Karpas-422 (cell line): ENCODE measurements at regions not wholly inside any gene's neighbourhood (a gene's known extent, or its start where the extent isn't known, plus 50 kb on each side); places are given as distances from the start of the nearest gene placed in this dataset.

Experiments
- DNase-seq: peaks from one replicate; pipeline ENCODE4 v3.0.0-alpha.2; 2015
- H2AFZ ChIP-seq: fragments of 200-600 bp; sonication (generic); 2 replicates; pipeline ENCODE4 v1.6.1; 2014; ENCODE audit warnings: antibody characterized with exemption, low read length, mixed read lengths
- H3K27ac ChIP-seq: fragments of 200-600 bp; sonication (generic); 2 replicates; pipeline ENCODE4 v1.5.1; 2014; ENCODE audit warnings: mild to moderate bottlenecking, low read length, moderate library complexity
- H3K27me3 ChIP-seq: fragments of 200-600 bp; sonication (generic); 2 replicates; pipeline ENCODE4 v1.6.1; 2014; ENCODE audit warnings: low read length, mixed read lengths
- H3K36me3 ChIP-seq: fragments of 200-600 bp; sonication (generic); 2 replicates; pipeline ENCODE4 v1.6.1; 2014; ENCODE audit warnings: low read length, mixed read lengths; ENCODE audit not compliant: insufficient read depth
- H3K4me1 ChIP-seq: fragments of 200-600 bp; sonication (generic); 2 replicates; pipeline ENCODE4 v1.6.1; 2014; ENCODE audit warnings: mild to moderate bottlenecking, low read length, mixed read lengths
- H3K4me2 ChIP-seq: fragments of 200-600 bp; sonication (generic); 2 replicates; pipeline ENCODE4 v1.6.1; 2014; ENCODE audit warnings: low read length, low read depth, mild to moderate bottlenecking; ENCODE audit not compliant: poor library complexity, severe bottlenecking
- H3K4me3 ChIP-seq: fragments of 200-600 bp; sonication (generic); 2 replicates; pipeline ENCODE4 v1.5.1; 2014; ENCODE audit warnings: mild to moderate bottlenecking, antibody characterized with exemption, low read length, mixed read lengths
- H3K79me2 ChIP-seq: fragments of 200-600 bp; sonication (generic); 2 replicates; pipeline ENCODE4 v1.6.1; 2014; ENCODE audit warnings: mild to moderate bottlenecking, low read length, mixed read lengths
- H3K9ac ChIP-seq: fragments of 200-600 bp; sonication (generic); 2 replicates; pipeline ENCODE4 v1.6.0; 2014; ENCODE audit warnings: low read length
- H3K9me2 ChIP-seq: fragments of 200-600 bp; sonication (generic), shearing (Covaris generic); replicated peaks from 2 replicates; pipeline ENCODE4 v1.6.0; 2014; ENCODE audit warnings: mild to moderate bottlenecking, low read length, moderate library complexity; ENCODE audit not compliant: insufficient read depth
- H3K9me3 ChIP-seq: fragments of 300-700, 200-600 bp; sonication (generic); 2 replicates; pipeline ENCODE4 v1.6.1; 2014; ENCODE audit warnings: low read length, mixed read lengths
- H4K20me1 ChIP-seq: fragments of 200-600 bp; sonication (generic); 2 replicates; pipeline ENCODE4 v1.6.1; 2014; ENCODE audit warnings: mild to moderate bottlenecking, antibody characterized with exemption, low read length, low read depth; ENCODE audit not compliant: insufficient read depth

DNA sequence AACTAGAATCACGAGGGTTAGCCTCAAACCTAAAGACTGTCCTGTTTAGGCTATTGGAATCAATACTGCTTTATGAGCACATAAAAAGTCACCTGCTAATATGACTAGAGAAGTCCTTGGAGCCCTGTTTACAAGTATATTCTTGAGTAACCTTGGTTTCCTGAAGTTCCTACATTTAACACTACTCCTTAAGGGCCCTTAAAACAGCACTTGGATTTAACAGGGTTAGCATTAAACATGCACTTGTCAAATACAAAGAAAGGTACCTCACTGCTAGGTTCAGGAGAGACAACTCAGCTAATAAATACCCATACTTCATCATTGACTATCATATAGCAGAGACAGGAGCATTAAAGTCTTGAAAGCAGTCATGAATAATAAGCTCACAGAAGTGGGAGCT lies 96.7 kb downstream of the SLC5A7 start:
- no peaks in the 10 kb centered on the region for H3K79me2 ChIP-seq
- H3K27ac ChIP-seq: no peak overlapping the region
- H3K4me3 ChIP-seq: no peak overlapping the region
- H3K36me3 ChIP-seq: no peaks in the 10 kb centered on the region
- H3K9ac ChIP-seq: no peak overlapping the region
- H3K27me3 ChIP-seq: no peaks in the 10 kb centered on the region
- no peaks in the 10 kb centered on the region for H4K20me1 ChIP-seq
- no peak overlapping the region for H3K4me2 ChIP-seq
- H3K9me2 ChIP-seq: no peaks in the 10 kb centered on the region
- H2AFZ ChIP-seq: no peak overlapping the region
- DNase-seq: no peak
- no peaks in the 10 kb centered on the region for H3K9me3 ChIP-seq
- H3K4me1 ChIP-seq: no peaks in the 10 kb centered on the region

DNA sequence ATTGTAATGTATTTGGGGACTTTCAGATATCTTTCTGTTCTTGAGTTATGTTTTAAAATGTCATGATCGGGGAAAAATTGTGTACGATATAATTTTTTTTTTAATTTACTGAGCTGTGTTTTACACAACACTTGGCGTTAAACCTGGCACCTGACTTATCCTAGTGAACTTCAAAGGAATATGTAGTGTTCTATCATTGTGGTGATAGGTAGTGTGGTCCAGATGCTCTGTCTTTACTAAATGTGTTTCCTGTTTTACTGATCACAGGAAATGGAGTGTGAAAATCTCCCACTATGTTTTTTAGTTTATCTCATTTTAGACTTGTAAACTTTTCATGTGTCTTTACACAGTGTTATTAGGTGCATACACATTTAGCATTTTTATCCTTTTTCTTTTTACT lies 98.0 kb downstream of the SLC5A7 start:
- H2AFZ ChIP-seq: no peak overlapping the region
- H3K9ac ChIP-seq: no peak overlapping the region
- no peaks in the 10 kb centered on the region for H4K20me1 ChIP-seq
- no peak for DNase-seq
- H3K27ac ChIP-seq: no peak overlapping the region
- H3K4me2 ChIP-seq: no peak overlapping the region
- no peaks in the 10 kb centered on the region for H3K9me2 ChIP-seq
- H3K4me1 ChIP-seq: no peaks in the 10 kb centered on the region
- H3K4me3 ChIP-seq: no peak overlapping the region
- H3K9me3 ChIP-seq: no peaks in the 10 kb centered on the region
- H3K36me3 ChIP-seq: no peaks in the 10 kb centered on the region
- H3K79me2 ChIP-seq: no peaks in the 10 kb centered on the region
- no peaks in the 10 kb centered on the region for H3K27me3 ChIP-seq

- Histone ChIP-seq H2AFZ (no peak overlapping the region), H4K20me1 (no peaks in the 10 kb centered on the region), H3K9ac (no peak overlapping the region), H3K9me2 (no peaks in the 10 kb centered on the region), H3K9me3 (no peaks in the 10 kb centered on the region), H3K27me3 (no peaks in the 10 kb centered on the region), H3K27ac (no peak overlapping the region), H3K4me1 (no peaks in the 10 kb centered on the region), H3K4me2 (no peak overlapping the region), H3K79me2 (no peaks in the 10 kb centered on the region), H3K36me3 (no peaks in the 10 kb centered on the region), H3K4me3 (no peak overlapping the region)
- DNase-seq: no peak
These were observed 106.6 kb downstream of the SLC5A7 start for GRCh38 chr2:108092886-108093285.

DNA sequence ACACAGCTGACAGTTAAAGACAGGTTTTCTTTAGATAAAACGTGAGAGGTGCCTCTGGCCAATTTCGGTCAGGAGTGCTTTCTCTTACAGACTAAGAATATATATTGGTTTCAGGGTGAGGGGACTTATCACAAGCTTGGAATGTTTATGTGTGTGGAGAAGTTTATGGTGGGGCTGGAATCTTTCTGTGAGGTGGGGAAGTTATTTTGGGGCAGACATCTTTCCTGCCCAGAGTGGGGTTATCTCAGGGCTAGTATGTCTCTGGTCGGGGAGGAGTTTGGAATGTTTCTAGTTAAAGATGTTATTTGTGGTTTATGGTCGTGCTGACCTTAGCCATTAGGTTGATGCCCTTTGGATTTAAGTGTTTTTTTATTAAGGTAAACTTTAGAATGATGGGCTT lies 115.2 kb downstream of the SLC5A7 start:
- H3K79me2 ChIP-seq: no peaks in the 10 kb centered on the region
- H3K9ac ChIP-seq: no peak overlapping the region
- H4K20me1 ChIP-seq: no peaks in the 10 kb centered on the region
- H3K27me3 ChIP-seq: no peaks in the 10 kb centered on the region
- H3K4me2 ChIP-seq: no peak overlapping the region
- no peak overlapping the region for H3K27ac ChIP-seq
- H3K4me1 ChIP-seq: no peaks in the 10 kb centered on the region
- no peak overlapping the region for H3K4me3 ChIP-seq
- H2AFZ ChIP-seq: no peak overlapping the region
- no peaks in the 10 kb centered on the region for H3K9me2 ChIP-seq
- H3K9me3 ChIP-seq: no peaks in the 10 kb centered on the region
- no peaks in the 10 kb centered on the region for H3K36me3 ChIP-seq
- no peak for DNase-seq

- Histone ChIP-seq H3K79me2 (no peaks in the 10 kb centered on the region), H3K9me3 (no peaks in the 10 kb centered on the region), H3K36me3 (no peaks in the 10 kb centered on the region), H3K27ac (no peak overlapping the region), H3K4me3 (no peak overlapping the region), H4K20me1 (no peaks in the 10 kb centered on the region), H3K4me2 (no peak overlapping the region), H3K9me2 (no peaks in the 10 kb centered on the region), H3K9ac (no peak overlapping the region), H2AFZ (no peak overlapping the region), H3K4me1 (no peaks in the 10 kb centered on the region), H3K27me3 (0 out of 2 replicates have a peak, but pooled peaks cover 2% of the 10 kb centered on the region)
- DNase-seq: no peak
These were observed 120.4 kb downstream of the SLC5A7 start for GRCh38 chr2:108106731-108107130.

DNA sequence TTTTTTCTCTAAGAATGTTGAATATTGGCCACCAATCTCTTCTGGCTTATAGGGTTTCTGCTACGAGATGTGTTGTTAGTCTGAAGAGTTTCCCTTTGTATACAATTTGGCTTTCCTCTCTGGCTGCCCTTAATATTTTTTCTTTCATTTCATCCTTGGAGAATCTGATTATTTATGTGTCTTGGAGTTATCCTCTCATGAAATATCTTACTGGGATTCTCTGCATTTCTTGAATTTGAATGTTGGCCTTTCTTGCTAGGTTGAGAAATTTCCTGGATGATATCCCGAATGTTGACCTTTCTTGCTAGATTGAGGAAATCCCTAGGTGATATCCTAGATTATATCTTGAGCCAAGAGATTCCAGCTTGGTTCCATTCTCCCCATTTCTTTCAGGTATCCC lies 125.6 kb downstream of the SLC5A7 start:
- Histone ChIP-seq H2AFZ (no peak overlapping the region), H3K27ac (no peak overlapping the region), H3K4me2 (no peak overlapping the region), H3K4me1 (no peaks in the 10 kb centered on the region), H4K20me1 (no peaks in the 10 kb centered on the region), H3K9me2 (no peaks in the 10 kb centered on the region), H3K9ac (no peak overlapping the region), H3K36me3 (no peaks in the 10 kb centered on the region), H3K4me3 (no peak overlapping the region), H3K79me2 (no peaks in the 10 kb centered on the region), H3K9me3 (no peaks in the 10 kb centered on the region), H3K27me3 (0 out of 2 replicates have a peak, but pooled peaks cover 2% of the 10 kb centered on the region)
- DNase-seq: no peak

DNA sequence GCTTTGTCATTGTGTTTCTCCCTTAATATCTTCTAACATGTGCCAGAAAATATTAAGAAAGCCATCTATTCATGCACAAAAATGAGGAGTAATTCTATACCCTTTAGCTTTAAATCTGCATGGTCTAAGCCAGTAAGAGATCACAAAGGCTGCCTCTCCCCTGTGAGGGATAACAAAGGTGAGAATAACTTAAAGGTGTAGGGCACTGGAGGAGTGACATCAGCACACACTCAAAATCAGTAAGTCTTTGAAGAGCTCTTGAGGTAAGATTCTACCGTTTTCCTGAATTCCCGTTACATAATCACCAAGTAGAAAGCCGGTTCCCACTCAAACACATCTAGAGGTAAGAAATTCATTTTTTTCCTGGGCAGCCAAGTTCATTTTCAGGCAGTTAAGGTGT lies 123.9 kb upstream of the SULT1C3 start:
- H3K9me2 ChIP-seq: no peaks in the 10 kb centered on the region
- no peak overlapping the region for H3K4me2 ChIP-seq
- H3K9ac ChIP-seq: no peak overlapping the region
- H3K9me3 ChIP-seq: no peaks in the 10 kb centered on the region
- H3K4me3 ChIP-seq: no peak overlapping the region
- no peak overlapping the region for H2AFZ ChIP-seq
- H3K27ac ChIP-seq: no peak overlapping the region
- H3K79me2 ChIP-seq: no peaks in the 10 kb centered on the region
- H4K20me1 ChIP-seq: no peaks in the 10 kb centered on the region
- H3K4me1 ChIP-seq: no peaks in the 10 kb centered on the region
- no peaks in the 10 kb centered on the region for H3K27me3 ChIP-seq
- H3K36me3 ChIP-seq: no peaks in the 10 kb centered on the region
- no peak for DNase-seq

GRCh38 chr2:108118996-108119395 lies 120.8 kb upstream of the SULT1C3 start:
- Histone ChIP-seq H3K4me1 (no peaks in the 10 kb centered on the region), H3K4me2 (no peak overlapping the region), H3K9me3 (no peaks in the 10 kb centered on the region), H3K27ac (no peak overlapping the region), H2AFZ (no peak overlapping the region), H3K27me3 (no peaks in the 10 kb centered on the region), H4K20me1 (no peaks in the 10 kb centered on the region), H3K4me3 (no peak overlapping the region), H3K9me2 (no peaks in the 10 kb centered on the region), H3K36me3 (no peaks in the 10 kb centered on the region), H3K79me2 (no peaks in the 10 kb centered on the region), H3K9ac (no peak overlapping the region)
- no peak for DNase-seq

- Histone ChIP-seq H3K27ac (no peak overlapping the region), H3K9me2 (no peaks in the 10 kb centered on the region), H3K79me2 (no peaks in the 10 kb centered on the region), H3K4me1 (no peaks in the 10 kb centered on the region), H3K4me3 (no peak overlapping the region), H3K36me3 (no peaks in the 10 kb centered on the region), H3K27me3 (no peaks in the 10 kb centered on the region), H3K9ac (no peak overlapping the region), H2AFZ (no peak overlapping the region), H3K4me2 (no peak overlapping the region), H4K20me1 (no peaks in the 10 kb centered on the region), H3K9me3 (no peaks in the 10 kb centered on the region)
- no peak for DNase-seq
These were observed 120.3 kb upstream of the SULT1C3 start for GRCh38 chr2:108119492-108119891.
